NT2/D1 (cell line): ENCODE measurements at regions not wholly inside any gene's neighbourhood (a gene's known extent, or its start where the extent isn't known, plus 50 kb on each side); places are given as distances from the start of the nearest gene placed in this dataset.

Experiments used
- SUZ12 ChIP-seq: IDR thresholded peaks from 2 replicates; pipeline ENCODE4 v1.6.1; 2011; ENCODE audit not compliant: insufficient read length, insufficient read depth; ENCODE audit errors: extremely low read depth
- YY1 ChIP-seq: IDR thresholded peaks from 2 replicates; pipeline ENCODE4 v1.6.1; 2011; ENCODE audit not compliant: insufficient read length, insufficient read depth
- ZNF274 ChIP-seq: IDR thresholded peaks from 2 replicates; pipeline ENCODE4 v1.6.1; 2011; ENCODE audit warnings: mild to moderate bottlenecking, low read depth, low read length

DNA sequence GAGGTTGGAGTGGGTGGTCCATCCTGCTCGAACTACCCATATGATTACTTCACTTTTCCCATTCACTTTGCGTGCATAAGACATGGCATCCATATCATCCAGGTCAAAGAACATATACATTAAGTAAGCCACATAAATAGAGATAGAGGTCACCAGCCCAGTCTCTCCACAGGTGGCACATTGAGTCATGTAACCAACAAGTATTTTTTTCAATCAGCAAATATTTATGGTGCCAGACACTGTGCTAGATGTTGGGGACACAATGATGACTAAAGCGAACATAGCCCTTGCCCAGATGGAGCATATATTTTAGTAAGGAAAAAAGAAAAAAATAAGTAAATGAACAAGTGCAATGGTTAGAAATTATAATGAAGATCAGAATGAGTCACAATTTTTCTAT, 83.6 kb upstream of the LCLAT1 start:
- TF ChIP-seq ZNF274 (no peak), YY1 (no peak), SUZ12 (no peak)
